SK-N-SH (cell line): ENCODE measurements at regions not wholly inside any gene's neighbourhood (a gene's known extent, or its start where the extent isn't known, plus 50 kb on each side); places are given as distances from the start of the nearest gene placed in this dataset.

Source experiments
- POLR2AphosphoS5 ChIP-seq: IDR thresholded peaks from 2 replicates; pipeline ENCODE4 v1.6.1; 2012; ENCODE audit warnings: low read depth, low read length
- RAD21 ChIP-seq: IDR thresholded peaks from 2 replicates; pipeline ENCODE4 v1.6.1; 2012; ENCODE audit warnings: mild to moderate bottlenecking, low read length
- TAF1 ChIP-seq: IDR thresholded peaks from 2 replicates; pipeline ENCODE4 v1.6.1; 2012; ENCODE audit warnings: low read depth, mild to moderate bottlenecking, low read length, moderate library complexity, borderline replicate concordance
- TF ChIP-seq, protein P1 (sequence below): fragments of 200-600 bp; sonication (generic); IDR thresholded peaks from 2 replicates; pipeline ENCODE4 v1.6.1; 2017; ENCODE audit warnings: antibody characterized with exemption, mild to moderate bottlenecking, moderate library complexity
- TF ChIP-seq, protein P2 (sequence below): IDR thresholded peaks from 2 replicates; pipeline ENCODE4 v1.4.0; 2012; ENCODE audit warnings: low read depth
- TF ChIP-seq, protein P3 (sequence below): IDR thresholded peaks from 2 replicates; pipeline ENCODE4; 2012
- TF ChIP-seq, protein P4 (sequence below): fragments of 150-350 bp; IDR thresholded peaks from 2 replicates; pipeline ENCODE4 v1.6.1; 2017; ENCODE audit warnings: antibody characterized with exemption, low read length, low read depth, borderline replicate concordance

DNA sequence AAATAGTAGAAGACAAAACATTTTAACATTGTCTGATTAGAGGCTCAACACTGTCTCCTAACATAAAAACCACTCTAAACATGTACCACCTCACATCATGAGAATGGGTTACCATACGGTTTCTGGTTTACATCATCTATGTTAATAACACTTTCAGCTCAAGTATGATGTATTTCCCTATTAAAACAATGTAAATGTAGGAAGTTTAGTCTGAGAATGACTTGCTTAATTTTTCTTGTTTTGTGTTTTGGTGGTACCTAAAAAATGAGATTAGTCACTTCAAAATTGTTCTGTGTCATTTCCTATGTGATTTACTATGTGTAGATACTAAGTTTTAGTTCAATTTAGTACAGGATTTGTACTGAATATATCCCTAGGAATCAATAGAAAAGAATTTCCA lies 195.8 kb upstream of the SEMA3C start:
- TF ChIP-seq, protein P1, sequence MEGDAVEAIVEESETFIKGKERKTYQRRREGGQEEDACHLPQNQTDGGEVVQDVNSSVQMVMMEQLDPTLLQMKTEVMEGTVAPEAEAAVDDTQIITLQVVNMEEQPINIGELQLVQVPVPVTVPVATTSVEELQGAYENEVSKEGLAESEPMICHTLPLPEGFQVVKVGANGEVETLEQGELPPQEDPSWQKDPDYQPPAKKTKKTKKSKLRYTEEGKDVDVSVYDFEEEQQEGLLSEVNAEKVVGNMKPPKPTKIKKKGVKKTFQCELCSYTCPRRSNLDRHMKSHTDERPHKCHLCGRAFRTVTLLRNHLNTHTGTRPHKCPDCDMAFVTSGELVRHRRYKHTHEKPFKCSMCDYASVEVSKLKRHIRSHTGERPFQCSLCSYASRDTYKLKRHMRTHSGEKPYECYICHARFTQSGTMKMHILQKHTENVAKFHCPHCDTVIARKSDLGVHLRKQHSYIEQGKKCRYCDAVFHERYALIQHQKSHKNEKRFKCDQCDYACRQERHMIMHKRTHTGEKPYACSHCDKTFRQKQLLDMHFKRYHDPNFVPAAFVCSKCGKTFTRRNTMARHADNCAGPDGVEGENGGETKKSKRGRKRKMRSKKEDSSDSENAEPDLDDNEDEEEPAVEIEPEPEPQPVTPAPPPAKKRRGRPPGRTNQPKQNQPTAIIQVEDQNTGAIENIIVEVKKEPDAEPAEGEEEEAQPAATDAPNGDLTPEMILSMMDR, result no peak
- TF ChIP-seq, protein P2, sequence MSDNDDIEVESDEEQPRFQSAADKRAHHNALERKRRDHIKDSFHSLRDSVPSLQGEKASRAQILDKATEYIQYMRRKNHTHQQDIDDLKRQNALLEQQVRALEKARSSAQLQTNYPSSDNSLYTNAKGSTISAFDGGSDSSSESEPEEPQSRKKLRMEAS, result no peak
- TF ChIP-seq TAF1, result no peak
- TF ChIP-seq RAD21, result no peak
- no peak for TF ChIP-seq POLR2AphosphoS5
- TF ChIP-seq, protein P3, sequence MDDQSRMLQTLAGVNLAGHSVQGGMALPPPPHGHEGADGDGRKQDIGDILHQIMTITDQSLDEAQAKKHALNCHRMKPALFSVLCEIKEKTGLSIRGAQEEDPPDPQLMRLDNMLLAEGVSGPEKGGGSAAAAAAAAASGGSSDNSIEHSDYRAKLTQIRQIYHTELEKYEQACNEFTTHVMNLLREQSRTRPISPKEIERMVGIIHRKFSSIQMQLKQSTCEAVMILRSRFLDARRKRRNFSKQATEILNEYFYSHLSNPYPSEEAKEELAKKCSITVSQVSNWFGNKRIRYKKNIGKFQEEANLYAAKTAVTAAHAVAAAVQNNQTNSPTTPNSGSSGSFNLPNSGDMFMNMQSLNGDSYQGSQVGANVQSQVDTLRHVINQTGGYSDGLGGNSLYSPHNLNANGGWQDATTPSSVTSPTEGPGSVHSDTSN, result no peak
- TF ChIP-seq, protein P4, sequence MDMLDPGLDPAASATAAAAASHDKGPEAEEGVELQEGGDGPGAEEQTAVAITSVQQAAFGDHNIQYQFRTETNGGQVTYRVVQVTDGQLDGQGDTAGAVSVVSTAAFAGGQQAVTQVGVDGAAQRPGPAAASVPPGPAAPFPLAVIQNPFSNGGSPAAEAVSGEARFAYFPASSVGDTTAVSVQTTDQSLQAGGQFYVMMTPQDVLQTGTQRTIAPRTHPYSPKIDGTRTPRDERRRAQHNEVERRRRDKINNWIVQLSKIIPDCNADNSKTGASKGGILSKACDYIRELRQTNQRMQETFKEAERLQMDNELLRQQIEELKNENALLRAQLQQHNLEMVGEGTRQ, result no peak
